ENCODE measurements at regions not wholly inside any gene's neighbourhood (a gene's known extent, or its start where the extent isn't known, plus 50 kb on each side); places are given as distances from the start of the nearest gene placed in this dataset.

DNA sequence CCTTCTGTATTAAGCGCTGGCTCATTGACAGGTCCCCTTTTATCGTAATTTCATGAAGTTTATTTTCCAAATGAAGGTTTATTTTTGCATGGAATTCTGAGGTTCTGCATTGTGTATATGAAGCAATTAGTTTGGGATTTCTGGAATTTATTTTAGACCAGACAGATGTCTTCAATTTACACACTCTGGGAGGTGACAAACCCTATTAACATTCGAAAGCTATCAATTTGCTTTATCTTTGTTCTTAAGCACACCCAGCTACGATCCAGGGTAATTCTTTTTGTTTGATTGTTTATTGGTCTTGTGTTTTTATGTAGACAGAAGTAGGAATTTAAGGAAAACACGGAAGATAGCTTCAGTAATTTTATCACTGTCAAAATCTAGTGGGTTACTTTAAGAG, 264.6 kb downstream of the HS3ST3A1 start:
- no peaks in the 10 kb centered on the region for H3K79me2 ChIP-seq (ENCODE audit: insufficient read depth, low read length)
- H3K27ac ChIP-seq (ENCODE audit: low read depth, low read length) = no peak overlapping the region
- TF ChIP-seq EZH2 (IDR thresholded peaks at IDR 0.05; ENCODE audit: insufficient read depth, low read length) = no peak
- TF ChIP-seq, protein P1, sequence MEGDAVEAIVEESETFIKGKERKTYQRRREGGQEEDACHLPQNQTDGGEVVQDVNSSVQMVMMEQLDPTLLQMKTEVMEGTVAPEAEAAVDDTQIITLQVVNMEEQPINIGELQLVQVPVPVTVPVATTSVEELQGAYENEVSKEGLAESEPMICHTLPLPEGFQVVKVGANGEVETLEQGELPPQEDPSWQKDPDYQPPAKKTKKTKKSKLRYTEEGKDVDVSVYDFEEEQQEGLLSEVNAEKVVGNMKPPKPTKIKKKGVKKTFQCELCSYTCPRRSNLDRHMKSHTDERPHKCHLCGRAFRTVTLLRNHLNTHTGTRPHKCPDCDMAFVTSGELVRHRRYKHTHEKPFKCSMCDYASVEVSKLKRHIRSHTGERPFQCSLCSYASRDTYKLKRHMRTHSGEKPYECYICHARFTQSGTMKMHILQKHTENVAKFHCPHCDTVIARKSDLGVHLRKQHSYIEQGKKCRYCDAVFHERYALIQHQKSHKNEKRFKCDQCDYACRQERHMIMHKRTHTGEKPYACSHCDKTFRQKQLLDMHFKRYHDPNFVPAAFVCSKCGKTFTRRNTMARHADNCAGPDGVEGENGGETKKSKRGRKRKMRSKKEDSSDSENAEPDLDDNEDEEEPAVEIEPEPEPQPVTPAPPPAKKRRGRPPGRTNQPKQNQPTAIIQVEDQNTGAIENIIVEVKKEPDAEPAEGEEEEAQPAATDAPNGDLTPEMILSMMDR (IDR thresholded peaks at IDR 0.05; ENCODE audit: insufficient read depth, low read depth, low read length) = no peak
- no peaks in the 10 kb centered on the region for H3K9me3 Mint-ChIP-seq (ENCODE audit: unreplicated experiment)
- FAIRE-seq (peak; percentile 37), DNase-seq (ENCODE audit: low read depth) (peak; percentile 73)
- peak overlapping the region; percentile 82 for H3K9ac ChIP-seq (ENCODE audit: low read length)
- no peak overlapping the region for H3K4me3 Mint-ChIP-seq (ENCODE audit: unreplicated experiment)
- no peaks in the 10 kb centered on the region for H3K36me3 Mint-ChIP-seq (ENCODE audit: low read depth, unreplicated experiment)
- H3K4me3 ChIP-seq (ENCODE audit: insufficient read depth, low read depth, low read length) = no peak overlapping the region
- H3K27ac Mint-ChIP-seq (ENCODE audit: unreplicated experiment) = no peak overlapping the region
- peak overlapping the region; percentile 88 for H3K4me2 ChIP-seq (ENCODE audit: low read length)
- H4K20me1 ChIP-seq (ENCODE audit: insufficient read depth, low read length) = no peaks in the 10 kb centered on the region
- no peaks in the 10 kb centered on the region for H3K9me3 ChIP-seq (ENCODE audit: insufficient read depth, low read depth, low read length)
- no peaks in the 10 kb centered on the region for H3K27me3 Mint-ChIP-seq (ENCODE audit: low read depth, unreplicated experiment)
- no peaks in the 10 kb centered on the region for H3K27me3 ChIP-seq (ENCODE audit: insufficient read depth, low read length)
- peaks cover 11% of the 10 kb centered on the region for H3K4me1 Mint-ChIP-seq (ENCODE audit: low read depth, unreplicated experiment)
- no peaks in the 10 kb centered on the region for H3K36me3 ChIP-seq (ENCODE audit: insufficient read depth, low read length)
- H3K4me1 ChIP-seq (ENCODE audit: insufficient read depth, low read length) = peaks cover 10% of the 10 kb centered on the region
- no peak overlapping the region for H2AFZ ChIP-seq (ENCODE audit: low read depth, low read length)

DNA sequence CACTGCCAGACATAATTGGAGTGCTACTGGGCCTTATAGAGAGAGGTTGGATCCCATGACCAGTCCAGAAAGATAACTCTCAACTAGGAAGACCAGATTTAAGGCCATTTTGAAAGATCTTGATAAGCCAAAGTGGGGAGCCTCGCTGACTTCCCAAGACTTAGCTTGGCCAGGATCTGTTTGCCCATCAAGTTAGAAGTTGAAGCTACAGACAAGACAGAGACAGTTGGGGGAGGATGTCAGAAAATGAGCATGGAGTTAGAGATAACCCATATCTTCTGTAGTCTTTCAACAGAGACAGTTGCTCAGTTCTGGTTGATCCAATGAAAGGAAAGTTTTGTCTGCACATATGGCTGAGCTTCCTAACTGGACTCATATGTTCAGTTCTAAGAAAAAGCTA, 267.4 kb downstream of the HS3ST3A1 start:
- no peak for FAIRE-seq

GRCh38 chr17:13333661-13334060, 268.1 kb downstream of the HS3ST3A1 start:
- H3K9me3 Mint-ChIP-seq (ENCODE audit: unreplicated experiment) = no peaks in the 10 kb centered on the region
- H3K4me3 ChIP-seq (ENCODE audit: insufficient read depth, low read depth, low read length) = no peak overlapping the region
- no peaks in the 10 kb centered on the region for H3K36me3 ChIP-seq (ENCODE audit: insufficient read depth, low read length)
- H3K4me1 Mint-ChIP-seq (ENCODE audit: low read depth, unreplicated experiment) = peaks cover 11% of the 10 kb centered on the region
- no peak overlapping the region for H3K27ac Mint-ChIP-seq (ENCODE audit: unreplicated experiment)
- H3K27me3 Mint-ChIP-seq (ENCODE audit: low read depth, unreplicated experiment) = no peaks in the 10 kb centered on the region
- no peak overlapping the region for H3K27ac ChIP-seq (ENCODE audit: low read depth, low read length)
- FAIRE-seq = no peak
- no peak overlapping the region for H3K4me3 Mint-ChIP-seq (ENCODE audit: unreplicated experiment)
- H4K20me1 ChIP-seq (ENCODE audit: insufficient read depth, low read length) = no peaks in the 10 kb centered on the region
- no peak for DNase-seq (ENCODE audit: low read depth)
- no peak overlapping the region for H3K9ac ChIP-seq (ENCODE audit: low read length)
- H3K27me3 ChIP-seq (ENCODE audit: insufficient read depth, low read length) = no peaks in the 10 kb centered on the region
- no peaks in the 10 kb centered on the region for H3K36me3 Mint-ChIP-seq (ENCODE audit: low read depth, unreplicated experiment)
- no peaks in the 10 kb centered on the region for H3K9me3 ChIP-seq (ENCODE audit: insufficient read depth, low read depth, low read length)
- no peak overlapping the region for H2AFZ ChIP-seq (ENCODE audit: low read depth, low read length)
- no peak overlapping the region for H3K4me2 ChIP-seq (ENCODE audit: low read length)
- TF ChIP-seq, protein P1 (IDR thresholded peaks at IDR 0.05; ENCODE audit: insufficient read depth, low read depth, low read length) = no peak
- no peak for TF ChIP-seq EZH2 (IDR thresholded peaks at IDR 0.05; ENCODE audit: insufficient read depth, low read length)
- peaks cover 10% of the 10 kb centered on the region for H3K4me1 ChIP-seq (ENCODE audit: insufficient read depth, low read length)
- H3K79me2 ChIP-seq (ENCODE audit: insufficient read depth, low read length) = no peaks in the 10 kb centered on the region

More for the DNA sequence above, 267.4 kb downstream of the HS3ST3A1 start:
- Mint-ChIP-seq H3K27ac (ENCODE audit: unreplicated experiment) (no peak overlapping the region), H3K4me1 (ENCODE audit: low read depth, unreplicated experiment) (peaks cover 11% of the 10 kb centered on the region), H3K9me3 (ENCODE audit: unreplicated experiment) (no peaks in the 10 kb centered on the region), H3K36me3 (ENCODE audit: low read depth, unreplicated experiment) (no peaks in the 10 kb centered on the region), H3K4me3 (ENCODE audit: unreplicated experiment) (no peak overlapping the region), H3K27me3 (ENCODE audit: low read depth, unreplicated experiment) (no peaks in the 10 kb centered on the region)
- Histone ChIP-seq H3K36me3 (ENCODE audit: insufficient read depth, low read length) (no peaks in the 10 kb centered on the region), H3K4me2 (ENCODE audit: low read length) (no peak overlapping the region), H2AFZ (ENCODE audit: low read depth, low read length) (no peak overlapping the region), H4K20me1 (ENCODE audit: insufficient read depth, low read length) (no peaks in the 10 kb centered on the region), H3K4me1 (ENCODE audit: insufficient read depth, low read length) (peaks cover 10% of the 10 kb centered on the region), H3K27me3 (ENCODE audit: insufficient read depth, low read length) (no peaks in the 10 kb centered on the region), H3K79me2 (ENCODE audit: insufficient read depth, low read length) (no peaks in the 10 kb centered on the region), H3K9me3 (ENCODE audit: insufficient read depth, low read depth, low read length) (no peaks in the 10 kb centered on the region), H3K27ac (ENCODE audit: low read depth, low read length) (no peak overlapping the region), H3K9ac (ENCODE audit: low read length) (no peak overlapping the region), H3K4me3 (ENCODE audit: insufficient read depth, low read depth, low read length) (no peak overlapping the region)
- DNase-seq (ENCODE audit: low read depth) = no peak
- TF ChIP-seq, protein P1 (IDR thresholded peaks at IDR 0.05; ENCODE audit: insufficient read depth, low read depth, low read length) = no peak
- TF ChIP-seq EZH2 (IDR thresholded peaks at IDR 0.05; ENCODE audit: insufficient read depth, low read length) = no peak

Measured in astrocyte (in vitro differentiated cells and primary cell).